Embryonic facial prominence (tissue), 1 donor: ENCODE measurements at regions not wholly inside any gene's neighbourhood (a gene's known extent, or its start where the extent isn't known, plus 50 kb on each side); places are given as distances from the start of the nearest gene placed in this dataset.
"Not testable (repeated sequence)": the region's sequence is repeated elsewhere in the genome, so short reads cannot be mapped to it uniquely, and the experiment has no call there.

Experiments
- DNase-seq: peaks from one replicate; pipeline ENCODE4 v3.0.0-alpha.2; 2016; ENCODE audit errors: extremely low spot score

- no peak for DNase-seq
Measured at GRCh38 chr19:29154163-29154562, 58.8 kb downstream of the UQCRFS1 start.

- no peak for DNase-seq
Measured at GRCh38 chr19:29145756-29146155, 67.2 kb downstream of the UQCRFS1 start.

- no peak for DNase-seq
Measured at GRCh38 chr19:29143183-29143582, 69.8 kb downstream of the UQCRFS1 start.

- DNase-seq, result no peak
Measured at GRCh38 chr19:29139227-29139626, 73.7 kb downstream of the UQCRFS1 start.

DNA sequence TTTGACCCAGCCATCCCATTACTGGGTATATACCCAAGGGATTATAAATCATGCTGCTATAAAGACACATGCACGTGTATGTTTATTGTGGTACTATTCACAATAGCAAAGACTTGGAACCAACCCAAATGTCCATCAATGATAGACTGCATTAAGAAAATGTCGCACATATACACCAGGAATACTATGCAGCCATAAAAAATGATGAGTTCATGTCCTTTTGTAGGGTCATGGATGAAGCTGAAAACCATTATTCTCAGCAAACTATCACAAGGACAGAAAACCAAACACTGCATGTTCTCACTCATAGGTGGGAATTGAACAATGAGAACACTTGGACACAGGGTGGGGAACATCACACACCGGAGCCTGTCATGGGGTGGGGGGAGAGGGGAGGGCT is 74.7 kb downstream of the UQCRFS1 start:
- DNase-seq, result not testable (repeated sequence)

DNA sequence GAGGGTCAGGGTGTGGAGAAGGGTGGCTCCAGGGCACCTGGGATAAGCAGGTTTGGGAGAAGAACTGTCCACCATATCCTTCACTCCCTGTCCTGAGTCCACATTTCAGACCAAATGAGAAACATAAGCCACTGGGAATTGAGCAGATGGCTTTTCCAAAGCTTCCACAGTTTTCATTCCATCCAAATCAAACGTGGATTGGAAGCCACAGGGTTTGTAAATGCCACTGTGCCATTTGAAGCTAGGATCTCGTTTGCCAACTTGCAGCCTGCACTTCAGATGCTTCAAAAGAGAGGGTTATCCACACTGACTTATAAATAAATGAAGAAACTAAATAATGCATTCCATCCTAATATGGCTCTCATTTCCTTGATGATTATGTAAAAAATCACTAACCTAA is 81.5 kb downstream of the UQCRFS1 start:
- no peak for DNase-seq

DNA sequence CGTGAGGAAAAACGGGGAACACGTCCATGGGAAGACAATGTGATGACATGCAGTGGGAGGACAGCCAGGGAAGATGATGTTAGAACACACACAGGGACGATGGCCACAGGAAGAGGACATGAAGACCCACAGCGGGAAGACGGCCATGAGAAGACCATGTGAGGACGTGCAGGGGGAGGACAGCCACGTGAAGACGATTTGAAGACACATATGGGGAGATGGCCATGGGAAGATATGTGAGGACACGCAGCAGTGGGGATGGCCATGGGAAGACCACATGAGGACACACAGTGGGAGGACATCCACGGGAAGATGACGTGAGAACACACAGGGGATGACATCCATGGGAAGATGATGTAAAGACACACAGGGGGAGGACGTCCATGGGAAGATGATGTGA is 83.8 kb downstream of the UQCRFS1 start:
- DNase-seq, result no peak

DNA sequence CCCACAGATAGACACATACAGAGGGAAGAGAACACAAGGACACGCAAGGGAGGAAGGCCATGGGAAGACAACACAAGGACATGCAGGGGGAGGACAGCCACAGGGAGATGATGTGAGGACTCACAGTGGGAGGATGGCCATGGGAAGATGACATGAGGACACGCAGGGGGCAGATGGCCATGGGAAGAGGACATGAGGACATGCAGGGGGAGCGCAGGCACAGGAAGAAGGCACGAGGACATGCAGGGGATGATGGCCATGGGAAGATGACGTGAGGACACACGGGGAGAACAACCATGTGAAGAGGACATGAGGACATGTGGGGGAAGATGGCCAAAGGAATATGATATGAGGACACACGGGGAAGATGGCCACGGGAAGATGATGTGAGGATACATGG is 84.7 kb downstream of the UQCRFS1 start:
- no peak for DNase-seq

- DNase-seq, result no peak
Measured at GRCh38 chr19:29122185-29122584, 90.8 kb downstream of the UQCRFS1 start.

DNA sequence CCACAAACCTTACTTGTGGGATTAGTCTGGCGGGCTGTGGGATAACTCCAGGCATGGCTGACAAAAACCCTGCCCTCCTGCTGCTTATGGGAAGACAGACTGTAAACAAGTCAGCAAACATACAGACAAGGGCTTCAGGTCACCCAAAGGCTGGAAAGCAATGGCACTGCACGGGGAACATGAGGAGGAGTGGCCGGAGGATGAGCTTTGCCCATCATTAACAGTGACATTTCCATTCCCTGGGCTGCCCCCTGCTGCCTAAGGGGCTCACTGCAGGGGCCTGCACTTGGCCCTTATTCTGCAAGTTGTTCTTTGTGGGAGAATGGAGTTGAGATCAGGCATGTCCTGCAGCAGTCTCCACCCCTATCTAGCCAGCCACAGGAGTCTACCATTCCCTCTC is 91.3 kb downstream of the UQCRFS1 start:
- DNase-seq, result no peak

DNA sequence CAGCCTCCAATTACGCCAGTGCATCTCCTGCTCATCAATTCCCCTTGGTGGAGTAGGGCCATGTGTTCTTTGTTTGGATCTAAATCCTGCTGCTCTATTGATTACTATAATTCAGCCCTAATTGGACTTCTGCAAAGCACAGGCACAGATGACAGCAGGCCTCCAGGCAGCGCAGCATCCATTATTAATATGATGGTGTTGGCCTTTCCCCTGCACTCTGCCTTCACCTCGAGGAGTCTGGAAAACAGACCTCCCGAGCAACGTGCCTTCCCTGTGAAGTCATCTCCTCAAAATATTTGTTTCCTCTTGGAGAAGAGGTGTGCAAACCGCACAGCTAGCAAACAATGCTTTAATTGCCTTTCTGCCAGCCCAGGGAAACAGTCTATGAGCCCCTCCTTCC is 92.5 kb downstream of the UQCRFS1 start:
- no peak for DNase-seq

- DNase-seq, result no peak
Measured at GRCh38 chr19:29119590-29119989, 93.4 kb downstream of the UQCRFS1 start.

- no peak for DNase-seq
Measured at GRCh38 chr19:29118389-29118788, 94.6 kb downstream of the UQCRFS1 start.

- DNase-seq, result no peak
Measured at GRCh38 chr19:29117926-29118325, 95.0 kb downstream of the UQCRFS1 start.

- no peak for DNase-seq
Measured at GRCh38 chr19:29115181-29115580, 97.8 kb downstream of the UQCRFS1 start.

- DNase-seq, result no peak
Measured at GRCh38 chr19:29113838-29114237, 99.1 kb downstream of the UQCRFS1 start.

GRCh38 chr19:29111576-29111975 is 101.4 kb downstream of the UQCRFS1 start:
- DNase-seq, result no peak

GRCh38 chr19:29107831-29108230 is 105.1 kb downstream of the UQCRFS1 start:
- DNase-seq, result no peak

GRCh38 chr19:29106346-29106885 is 106.5 kb downstream of the UQCRFS1 start:
- no peak for DNase-seq

- no peak for DNase-seq
Measured at GRCh38 chr19:29105629-29106292, 107.2 kb downstream of the UQCRFS1 start.

GRCh38 chr19:29104605-29105241 is 108.2 kb downstream of the UQCRFS1 start:
- DNase-seq, result no peak

GRCh38 chr19:29098863-29099481 is 114.0 kb downstream of the UQCRFS1 start:
- no peak for DNase-seq

GRCh38 chr19:29098091-29098490 is 114.9 kb downstream of the UQCRFS1 start:
- no peak for DNase-seq
